Inflammatory macrophage treated with lipopolysaccharide for 4 hours (primary cell): ENCODE measurements at regions not wholly inside any gene's neighbourhood (a gene's known extent, or its start where the extent isn't known, plus 50 kb on each side); places are given as distances from the start of the nearest gene placed in this dataset.
"Not testable (repeated sequence)": the region's sequence is repeated elsewhere in the genome, so short reads cannot be mapped to it uniquely, and the experiment has no call there.

Experiments used
- DNase-seq: peaks from one replicate; pipeline ENCODE4 v3.0.0-alpha.2; 2020

GRCh38 chr16:29271721-29272675, 134.5 kb downstream of the NPIPB11 start:
- peak; percentile 81 for DNase-seq

- DNase-seq = not testable (repeated sequence)
These were observed 135.6 kb downstream of the NPIPB11 start for GRCh38 chr16:29270923-29271322.

- DNase-seq = not testable (repeated sequence)
These were observed 136.5 kb downstream of the NPIPB11 start for GRCh38 chr16:29270033-29270432.

- not testable (repeated sequence) for DNase-seq
These were observed 137.2 kb downstream of the NPIPB11 start for GRCh38 chr16:29269192-29269811.

- peak; percentile 70 for DNase-seq
These were observed 137.7 kb downstream of the NPIPB11 start for GRCh38 chr16:29268785-29269191.

GRCh38 chr16:29268348-29268747, 138.2 kb downstream of the NPIPB11 start:
- not testable (repeated sequence) for DNase-seq

- not testable (repeated sequence) for DNase-seq
These were observed 138.6 kb downstream of the NPIPB11 start for GRCh38 chr16:29267891-29268290.

GRCh38 chr16:29267055-29267619, 139.4 kb downstream of the NPIPB11 start:
- not testable (repeated sequence) for DNase-seq

- DNase-seq = peak; percentile 91
These were observed 139.9 kb downstream of the NPIPB11 start for GRCh38 chr16:29266612-29267011.

- DNase-seq = peak; percentile 87
These were observed 141.2 kb downstream of the NPIPB11 start for GRCh38 chr16:29265255-29265853.

GRCh38 chr16:29264080-29264837, 142.3 kb downstream of the NPIPB11 start:
- DNase-seq = peak; percentile 22

- DNase-seq = not testable (repeated sequence)
These were observed 143.8 kb downstream of the NPIPB11 start for GRCh38 chr16:29262725-29263124.

GRCh38 chr16:29261427-29262248, 144.9 kb downstream of the NPIPB11 start:
- DNase-seq = not testable (repeated sequence)

GRCh38 chr16:29260683-29261426, 145.7 kb downstream of the NPIPB11 start:
- not testable (repeated sequence) for DNase-seq

- not testable (repeated sequence) for DNase-seq
These were observed 146.7 kb downstream of the NPIPB11 start for GRCh38 chr16:29259635-29260457.

- not testable (repeated sequence) for DNase-seq
These were observed 147.4 kb downstream of the NPIPB11 start for GRCh38 chr16:29258946-29259634.

- not testable (repeated sequence) for DNase-seq
These were observed 148.8 kb downstream of the NPIPB11 start for GRCh38 chr16:29257419-29258336.

GRCh38 chr16:29256501-29256981, 150.0 kb downstream of the NPIPB11 start:
- DNase-seq = no peak
